A549 (cell line): ENCODE measurements at regions not wholly inside any gene's neighbourhood (a gene's known extent, or its start where the extent isn't known, plus 50 kb on each side); places are given as distances from the start of the nearest gene placed in this dataset.
A peak's percentile ranks its signal among the peaks of the same experiment; 100 is the strongest.

Source experiments
- ATAC-seq, 2 experiments: fragments of 200-7000 bp in 1 of 2; fragments of >200 bp in 1 of 2; cut with Nextera tagmentation in 1 of 2; cut with Tn5 transposase in 1 of 2; 3 replicates each; pipeline versions ENCODE4 v1.8.0 to v1.9.1; 2018 to 2020; ENCODE audit warnings: mild to moderate bottlenecking in 1 of 2, moderate library complexity in 1 of 2
- CTCF ChIA-PET: fragments of 300-600 bp; sonication (Branson Sonifier 250); formaldehyde crosslinking; extraction: SDS; loops from one replicate; lab custom pipeline; 2021; ENCODE audit warnings: antibody characterized with exemption, inconsistent platforms; lab: Yijun Ruan, JAX
- POLR2A ChIA-PET: fragments of 350-600 bp; formaldehyde crosslinking; extraction: SDS; loops from one replicate; lab custom pipeline; 2021; ENCODE audit warnings: antibody characterized with exemption, inconsistent platforms; lab: Yijun Ruan, JAX
- DNase-seq, 2 experiments: peaks; one replicate each; pipeline versions ENCODE4 v3.0.0 to v3.0.0-alpha.2; 2011 to 2016; ENCODE audit warnings: low read depth in 1 of 2, low spot score in 1 of 2
- FAIRE-seq: peaks from 2 replicates; lab custom pipeline; 2011; peaks lifted over from hg19 to GRCh38; lab: Jason Lieb, UNC
- H3K27ac ChIP-seq, 2 experiments: fragments of >200 bp; sonication (Bioruptor Twin); formaldehyde crosslinking; 3 replicates each; pipeline ENCODE4 v1.5.1; 2016 to 2017
- H3K4me1 ChIP-seq: fragments of >200 bp; sonication (Bioruptor Twin); formaldehyde crosslinking; 3 replicates; pipeline ENCODE4 v1.6.1; 2016
- H3K4me2 ChIP-seq: fragments of >200 bp; sonication (Bioruptor Twin); formaldehyde crosslinking; 3 replicates; pipeline ENCODE4 v1.6.1; 2016
- H3K4me3 ChIP-seq: fragments of >200 bp; sonication (Bioruptor Twin); formaldehyde crosslinking; 3 replicates; pipeline ENCODE4 v1.5.1; 2016
- H3K9me3 ChIP-seq: fragments of >200 bp; sonication (Bioruptor Twin); formaldehyde crosslinking; 3 replicates; pipeline ENCODE4 v1.6.1; 2016
- CBX2 ChIP-seq: fragments of 200-600 bp; sonication (generic); IDR thresholded peaks from 2 replicates; pipeline ENCODE4 v1.6.1; 2016; ENCODE audit warnings: low read depth, mild to moderate bottlenecking, borderline replicate concordance
- CBX8 ChIP-seq: fragments of 200-600 bp; sonication (generic); IDR thresholded peaks from 2 replicates; pipeline ENCODE4 v1.6.1; 2016
- CEBPB ChIP-seq, 2 experiments: fragments of >200 bp in 1 of 2; sonication (Bioruptor Twin) in 1 of 2; formaldehyde crosslinking in 1 of 2; IDR thresholded peaks; 2 replicates each; pipeline ENCODE4 v1.6.1; 2012 to 2016
- CHD4 ChIP-seq: fragments of 200-600 bp; sonication (generic); IDR thresholded peaks from 2 replicates; pipeline ENCODE4 v1.6.1; 2016; ENCODE audit warnings: antibody characterized with exemption, mild to moderate bottlenecking, borderline replicate concordance
- EHF ChIP-seq: fragments of 250-450 bp; sonication (Bioruptor Pico); IDR thresholded peaks from 2 replicates; pipeline ENCODE4 v1.5.0; 2020; ENCODE audit warnings: mild to moderate bottlenecking
- ELK1 ChIP-seq: fragments of 150-350 bp; IDR thresholded peaks from 2 replicates; pipeline ENCODE4 v1.6.1; 2014; ENCODE audit warnings: low read depth, mild to moderate bottlenecking, low read length
- ESRRA ChIP-seq: fragments of 150-350 bp; IDR thresholded peaks from 2 replicates; pipeline ENCODE4 v1.6.1; 2014; ENCODE audit warnings: mild to moderate bottlenecking, low read length, borderline replicate concordance
- FOSL2 ChIP-seq, 2 experiments: fragments of 450-650 bp in 1 of 2; fragments of >200 bp in 1 of 2; sonication (Bioruptor Twin) in 1 of 2; formaldehyde crosslinking; IDR thresholded peaks; 2 replicates each; pipeline versions ENCODE4 v1.5.0 to v1.6.1; 2016 to 2020; ENCODE audit warnings: mild to moderate bottlenecking in 1 of 2, moderate library complexity in 1 of 2
- FOXS1 ChIP-seq: fragments of 250-450 bp; sonication (Bioruptor Pico); IDR thresholded peaks from 2 replicates; pipeline ENCODE4 v1.5.0; 2020; ENCODE audit warnings: mild to moderate bottlenecking, moderate library complexity
- HDAC2 ChIP-seq: fragments of 200-600 bp; sonication (generic); IDR thresholded peaks from 2 replicates; pipeline ENCODE4 v1.6.1; 2016
- HEYL ChIP-seq: fragments of 250-450 bp; sonication (Bioruptor Pico); IDR thresholded peaks from 2 replicates; pipeline ENCODE4 v1.8.0; 2021; ENCODE audit warnings: mild to moderate bottlenecking, moderate library complexity
- HMGXB4 ChIP-seq: fragments of 250-450 bp; sonication (Bioruptor Pico); IDR thresholded peaks from 2 replicates; pipeline ENCODE4 v1.5.0; 2021; ENCODE audit warnings: mild to moderate bottlenecking, moderate library complexity, borderline replicate concordance
- HOXA7 ChIP-seq: fragments of 250-450 bp; sonication (Bioruptor Pico); IDR thresholded peaks from 2 replicates; pipeline ENCODE4 v1.5.0; 2020; ENCODE audit warnings: mild to moderate bottlenecking, moderate library complexity
- HOXB13 ChIP-seq: fragments of 250-450 bp; sonication (Bioruptor Pico); IDR thresholded peaks from 2 replicates; pipeline ENCODE4 v1.5.0; 2020; ENCODE audit warnings: low read depth, mild to moderate bottlenecking, moderate library complexity
- HOXB5 ChIP-seq: fragments of 250-450 bp; sonication (Bioruptor Pico); IDR thresholded peaks from 2 replicates; pipeline ENCODE4 v1.5.0; 2020; ENCODE audit warnings: mild to moderate bottlenecking, moderate library complexity
- JUN ChIP-seq, 2 experiments: fragments of >200 bp; sonication (Bioruptor Twin); formaldehyde crosslinking; IDR thresholded peaks; 2 replicates in 1 of 2; 3 replicates in 1 of 2; pipeline ENCODE4 v1.6.1; 2016 to 2017
- KDM1A ChIP-seq: fragments of 200-600 bp; sonication (generic); IDR thresholded peaks from 2 replicates; pipeline ENCODE4 v1.6.1; 2016; ENCODE audit warnings: low read depth, mild to moderate bottlenecking
- MAX ChIP-seq: IDR thresholded peaks from 2 replicates; pipeline ENCODE4 v1.6.1; 2012
- MAZ ChIP-seq: fragments of 150-350 bp; IDR thresholded peaks from 2 replicates; pipeline ENCODE4 v1.6.1; 2014; ENCODE audit warnings: antibody characterized with exemption, low read depth, low read length, borderline replicate concordance
- NR3C1 ChIP-seq: fragments of >200 bp; sonication (Bioruptor Twin); formaldehyde crosslinking; IDR thresholded peaks from 3 replicates; pipeline ENCODE4 v1.6.1; 2017
- PBX3 ChIP-seq: IDR thresholded peaks from 2 replicates; pipeline ENCODE4 v1.6.1; 2012
- POLR2A ChIP-seq: IDR thresholded peaks from 2 replicates; pipeline ENCODE4 v1.6.1; 2012; ENCODE audit warnings: mild to moderate bottlenecking, low read length
- POLR2AphosphoS2 ChIP-seq: conservative IDR thresholded peaks from 2 replicates; pipeline ENCODE4 v1.6.1; 2012; ENCODE audit warnings: low read length, improper control_type of control experiment, inconsistent platforms
- RAD21 ChIP-seq, 2 experiments: fragments of >200 bp in 1 of 2; sonication (Bioruptor Twin) in 1 of 2; formaldehyde crosslinking in 1 of 2; IDR thresholded peaks in 1 of 2; conservative IDR thresholded peaks in 1 of 2; 2 replicates in 1 of 2; 3 replicates in 1 of 2; pipeline ENCODE4 v1.6.1; 2012 to 2018; ENCODE audit warnings: inconsistent platforms in 1 of 2
- RCOR1 ChIP-seq: fragments of 150-350 bp; IDR thresholded peaks from 2 replicates; pipeline ENCODE4 v1.6.1; 2014; ENCODE audit warnings: antibody characterized with exemption, low read length, low read depth
- RNF2 ChIP-seq: fragments of 200-600 bp; sonication (generic); IDR thresholded peaks from 2 replicates; pipeline ENCODE4 v1.6.1; 2016; ENCODE audit warnings: low read depth, mild to moderate bottlenecking, antibody characterized with exemption, moderate library complexity, borderline replicate concordance
- SMC3 ChIP-seq: fragments of >200 bp; sonication (Bioruptor Twin); formaldehyde crosslinking; IDR thresholded peaks from 3 replicates; pipeline ENCODE4 v1.6.1; 2018; ENCODE audit warnings: inconsistent platforms
- TFCP2L1 ChIP-seq: fragments of 250-450 bp; sonication (Bioruptor Pico); IDR thresholded peaks from 2 replicates; pipeline ENCODE4 v1.5.0; 2021; ENCODE audit warnings: mild to moderate bottlenecking
- TP53 ChIP-seq: fragments of 250-450 bp; sonication (Bioruptor Pico); IDR thresholded peaks from 2 replicates; pipeline ENCODE4 v1.5.0; 2021; ENCODE audit warnings: mild to moderate bottlenecking, moderate library complexity
- ZC3H11A ChIP-seq: fragments of 450-650 bp; IDR thresholded peaks from 2 replicates; pipeline ENCODE4 v1.6.1; 2014; ENCODE audit warnings: antibody characterized with exemption, mild to moderate bottlenecking
- ZNF302 ChIP-seq: fragments of 250-450 bp; sonication (Bioruptor Pico); IDR thresholded peaks from 2 replicates; pipeline ENCODE4 v1.9.0; 2021; ENCODE audit warnings: inconsistent platforms, mild to moderate bottlenecking, moderate library complexity
- WGBS: methylation state at CpG from one replicate; pipeline ENCODE4 v1.1.6; 2017; ENCODE audit errors: missing lambda C conversion rate; 5-methylcytosine and 5-hydroxymethylcytosine counted together

- Histone ChIP-seq H3K9me3 (no peaks in the 10 kb centered on the region), H3K4me2 (no peak overlapping the region), H3K27ac (peak overlapping the region; percentile 16 to 60; a peak in 4 of 6 replicates), H3K4me3 (no peak overlapping the region)
- ATAC-seq (peak; percentile 47 to 69; a peak in 4 of 6 replicates), DNase-seq (peak in 1 of 2 experiments; percentile 58), FAIRE-seq (no peak)
- CTCF ChIA-PET: no interaction called here
- POLR2A ChIA-PET: no interaction called here
- 34% methylated on average over 5 of the region's 5 CpGs for WGBS
- TF ChIP-seq FOXS1 (CRISPR knock-in tag) (no peak), JUN (IDR thresholded peaks at IDR 0.05) (no peak), NR3C1 (no peak), MAX (no peak), ESRRA (no peak), SMC3 (no peak), CHD4 (no peak), EHF (CRISPR knock-in tag) (no peak), ZC3H11A (no peak), HMGXB4 (CRISPR knock-in tag) (no peak), ZNF302 (no peak), HOXB13 (CRISPR knock-in tag) (no peak), CEBPB (IDR thresholded peaks at IDR 0.05) (no peak)
- TF ChIP-seq, all 56 proteins: peak for 0
- H3K4me1 ChIP-seq: peaks cover 20% of the 10 kb centered on the region
Measured at GRCh38 chr11:130585545-130585944, 137.1 kb downstream of the ADAMTS15 start.

- ATAC-seq: no peak
- WGBS: 67% methylated on average over 4 of the region's 4 CpGs
- FAIRE-seq: no peak
- no peak for DNase-seq
- Histone ChIP-seq H3K4me1 (peaks cover 13% of the 10 kb centered on the region; the same call in 1 of the 3 replicates), H3K4me2 (no peak overlapping the region), H3K4me3 (no peak overlapping the region), H3K9me3 (no peaks in the 10 kb centered on the region), H3K27ac (no peak overlapping the region)
- POLR2A ChIA-PET: no interaction called here
- CTCF ChIA-PET: no interaction called here
- TF ChIP-seq ELK1 (no peak), POLR2A (no peak), SMC3 (no peak), FOSL2 (IDR thresholded peaks at IDR 0.05) (no peak), FOSL2 (CRISPR knock-in tag; IDR thresholded peaks at IDR 0.05) (no peak), HDAC2 (no peak), ZC3H11A (no peak), MAX (no peak), KDM1A (no peak), TP53 (no peak), CBX8 (no peak), POLR2AphosphoS2 (no peak), HOXA7 (no peak), RNF2 (no peak), TFCP2L1 (CRISPR knock-in tag) (no peak)
Measured at GRCh38 chr11:130587658-130588057, 139.2 kb downstream of the ADAMTS15 start.

GRCh38 chr11:130588471-130588870 is 140.0 kb downstream of the ADAMTS15 start:
- H3K27ac ChIP-seq: no peak overlapping the region
- WGBS: 96% methylated on average over 2 of the region's 2 CpGs
- ATAC-seq: no peak
- CTCF ChIA-PET: interaction anchor here (1.0 kb wide), 1 partner anchor 138 kb away, joined by 3 read pairs; no protein-coding TSS in a partner anchor
- H3K4me2 ChIP-seq: no peak overlapping the region
- H3K4me1 ChIP-seq: peaks cover 13% of the 10 kb centered on the region; the same call in 1 of the 3 replicates
- POLR2A ChIA-PET: no interaction called here
- H3K4me3 ChIP-seq: no peak overlapping the region
- DNase-seq: no peak
- no peak for FAIRE-seq
- no peaks in the 10 kb centered on the region for H3K9me3 ChIP-seq
- TF ChIP-seq HOXB5 (CRISPR knock-in tag) (no peak), RCOR1 (no peak), TP53 (no peak), MAZ (no peak), CBX2 (no peak), RNF2 (no peak), HMGXB4 (CRISPR knock-in tag) (no peak), PBX3 (no peak), HEYL (CRISPR knock-in tag) (no peak), RAD21 (conservative IDR thresholded peaks at IDR 0.05 in 1 of 2, IDR thresholded peaks at IDR 0.05 in 1 of 2) (no peak)
